Ovary (tissue), 3 donors: ENCODE measurements at regions not wholly inside any gene's neighbourhood (a gene's known extent, or its start where the extent isn't known, plus 50 kb on each side); places are given as distances from the start of the nearest gene placed in this dataset.

ENCODE experiments used
- CTCF ChIP-seq, 3 donors: fragments of 450-650 bp in 2 of 3; fragments of 200-600 bp in 1 of 3; IDR thresholded peaks; one replicate each; pipeline versions ENCODE4 v1.5.1 to v1.8.0; 2016 to 2022; ENCODE audit warnings: antibody characterized with exemption in 3 of 3, mild to moderate bottlenecking in 1 of 3
- POLR2A ChIP-seq: fragments of 450-650 bp; IDR thresholded peaks from one replicate; pipeline ENCODE4 v1.6.1; 2017; ENCODE audit warnings: antibody characterized with exemption, mild to moderate bottlenecking, moderate library complexity
- donor health status: DM: no; HTN: no; CAD: no.

- TF ChIP-seq CTCF (IDR thresholded peaks at IDR 0.05) (no peak), POLR2A (no peak)
Observed at GRCh38 chr6:133799043-133799442, 89.9 kb upstream of the TCF21 start.
